GM10248 (cell line): ENCODE measurements at regions not wholly inside any gene's neighbourhood (a gene's known extent, or its start where the extent isn't known, plus 50 kb on each side); places are given as distances from the start of the nearest gene placed in this dataset.

Experiments
- CTCF ChIA-PET: fragments of 300-600 bp; sonication (Branson Sonifier 250); formaldehyde crosslinking; extraction: SDS; loops from one replicate; lab custom pipeline; 2021; ENCODE audit warnings: antibody characterized with exemption; lab: Yijun Ruan, JAX
- POLR2A ChIA-PET: fragments of 350-650 bp; sonication (Branson Sonifier 250); formaldehyde crosslinking; extraction: SDS; loops from one replicate; lab custom pipeline; 2020; ENCODE audit warnings: antibody characterized with exemption; lab: Yijun Ruan, JAX
- DNase-seq: peaks from one replicate; pipeline ENCODE4 v3.0.0; 2012; ENCODE audit errors: extremely low spot score
- TF ChIP-seq, protein P1 (sequence below): IDR thresholded peaks from 2 replicates; pipeline ENCODE4 v1.5.1; 2012; ENCODE audit warnings: mild to moderate bottlenecking, low read depth; ENCODE audit errors: extremely low read depth, missing control alignments, control extremely low read depth

DNA sequence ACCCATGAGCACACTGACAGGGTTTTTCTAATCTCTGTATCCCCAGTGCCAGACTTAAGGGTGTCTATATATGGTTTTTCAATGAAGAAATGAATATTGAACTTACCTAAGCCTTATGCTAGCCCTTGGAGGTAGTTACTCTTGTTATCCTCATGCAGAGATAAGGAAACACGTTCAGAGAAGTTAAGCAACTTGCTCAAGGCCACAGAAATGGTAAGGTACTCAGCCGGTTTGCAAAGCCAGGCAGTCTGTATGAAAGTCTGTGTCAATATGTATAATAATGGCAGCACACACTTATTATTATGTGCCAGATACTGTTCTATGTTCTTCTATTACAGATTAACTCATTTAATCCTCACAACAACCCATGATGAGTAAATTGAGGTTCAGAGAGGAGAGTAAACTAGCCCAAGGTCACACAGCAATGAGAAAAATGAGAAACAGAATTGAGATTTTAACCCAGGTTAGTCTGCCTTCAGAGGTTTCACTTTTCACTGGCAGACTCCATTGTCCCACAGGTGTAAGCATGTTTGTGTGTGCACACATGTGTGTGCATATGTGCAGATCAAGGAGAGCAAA lies 54.6 kb upstream of the CSF3R start:
- TF ChIP-seq, protein P1, sequence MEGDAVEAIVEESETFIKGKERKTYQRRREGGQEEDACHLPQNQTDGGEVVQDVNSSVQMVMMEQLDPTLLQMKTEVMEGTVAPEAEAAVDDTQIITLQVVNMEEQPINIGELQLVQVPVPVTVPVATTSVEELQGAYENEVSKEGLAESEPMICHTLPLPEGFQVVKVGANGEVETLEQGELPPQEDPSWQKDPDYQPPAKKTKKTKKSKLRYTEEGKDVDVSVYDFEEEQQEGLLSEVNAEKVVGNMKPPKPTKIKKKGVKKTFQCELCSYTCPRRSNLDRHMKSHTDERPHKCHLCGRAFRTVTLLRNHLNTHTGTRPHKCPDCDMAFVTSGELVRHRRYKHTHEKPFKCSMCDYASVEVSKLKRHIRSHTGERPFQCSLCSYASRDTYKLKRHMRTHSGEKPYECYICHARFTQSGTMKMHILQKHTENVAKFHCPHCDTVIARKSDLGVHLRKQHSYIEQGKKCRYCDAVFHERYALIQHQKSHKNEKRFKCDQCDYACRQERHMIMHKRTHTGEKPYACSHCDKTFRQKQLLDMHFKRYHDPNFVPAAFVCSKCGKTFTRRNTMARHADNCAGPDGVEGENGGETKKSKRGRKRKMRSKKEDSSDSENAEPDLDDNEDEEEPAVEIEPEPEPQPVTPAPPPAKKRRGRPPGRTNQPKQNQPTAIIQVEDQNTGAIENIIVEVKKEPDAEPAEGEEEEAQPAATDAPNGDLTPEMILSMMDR: no peak

DNA sequence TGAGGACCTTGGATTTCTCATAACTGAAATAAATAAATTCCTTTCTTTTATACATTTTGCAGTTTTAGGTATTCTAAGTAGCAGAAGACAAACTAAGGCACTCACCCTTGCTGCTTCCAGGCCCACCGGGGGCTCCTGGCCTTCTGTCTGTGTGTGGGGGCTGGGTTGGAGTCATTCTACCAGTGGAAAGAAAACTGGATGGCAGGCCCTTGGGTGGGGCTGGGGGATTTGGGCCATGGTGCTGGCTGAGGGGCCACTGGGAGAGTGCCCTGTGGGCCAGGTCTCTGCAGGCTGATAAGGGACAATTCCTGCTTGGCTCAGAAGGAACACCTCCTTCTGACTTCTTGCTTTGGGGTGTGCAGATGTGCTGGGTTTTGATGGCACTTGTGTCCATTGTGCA lies 54.0 kb upstream of the CSF3R start:
- POLR2A ChIA-PET: no interaction called here
- TF ChIP-seq, protein P1: no peak
- DNase-seq: no peak
- CTCF ChIA-PET: interaction anchor here (5.2 kb wide), 1 partner anchor 20 kb away, joined by 47 read pairs; no protein-coding TSS in a partner anchor

More for the DNA sequence above, 54.6 kb upstream of the CSF3R start:
- CTCF ChIA-PET: no interaction called here
- POLR2A ChIA-PET: no interaction called here
- DNase-seq: no peak

DNA sequence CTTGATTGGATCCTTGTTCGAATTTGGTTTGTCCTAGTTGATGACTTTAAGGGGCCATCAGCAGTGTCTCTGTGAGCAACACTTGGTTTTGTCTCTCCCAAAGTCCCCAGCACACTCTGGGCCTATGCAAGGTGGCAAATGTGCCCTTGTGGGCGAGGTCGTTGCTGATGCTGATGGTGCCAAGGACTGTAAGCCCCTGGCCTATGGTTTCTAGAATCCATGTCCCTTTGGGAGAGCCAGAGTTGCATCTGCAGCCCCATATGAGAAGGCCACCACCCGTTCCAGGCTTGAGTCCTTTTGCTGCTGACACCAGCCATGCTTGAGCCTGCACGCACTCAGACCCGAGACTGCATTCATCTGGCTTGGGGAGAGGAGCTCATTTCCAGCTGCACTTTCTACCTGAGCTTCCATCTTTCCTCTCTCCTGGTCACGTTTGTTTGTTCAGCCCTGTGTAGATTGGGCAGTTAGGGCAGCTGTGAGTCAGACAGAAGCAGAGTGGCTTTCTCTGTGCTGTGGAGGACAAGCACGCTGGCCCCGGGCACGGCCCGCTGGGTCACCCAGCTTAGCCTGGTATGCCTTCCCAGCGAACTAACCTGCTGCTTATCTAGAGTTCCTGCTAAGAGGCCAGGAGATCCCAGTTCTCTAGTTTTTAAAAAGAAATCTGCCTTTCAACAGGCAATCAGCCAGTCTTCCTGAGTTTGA lies 52.1 kb upstream of the CSF3R start:
- TF ChIP-seq, protein P1: no peak
- CTCF ChIA-PET: interaction anchor here (1.0 to 5.2 kb wide), 6 partner anchors 9 to 26 kb away, joined by 3 to 47 read pairs (median 4); no protein-coding TSS in a partner anchor
- DNase-seq: no peak
- POLR2A ChIA-PET: no interaction called here

DNA sequence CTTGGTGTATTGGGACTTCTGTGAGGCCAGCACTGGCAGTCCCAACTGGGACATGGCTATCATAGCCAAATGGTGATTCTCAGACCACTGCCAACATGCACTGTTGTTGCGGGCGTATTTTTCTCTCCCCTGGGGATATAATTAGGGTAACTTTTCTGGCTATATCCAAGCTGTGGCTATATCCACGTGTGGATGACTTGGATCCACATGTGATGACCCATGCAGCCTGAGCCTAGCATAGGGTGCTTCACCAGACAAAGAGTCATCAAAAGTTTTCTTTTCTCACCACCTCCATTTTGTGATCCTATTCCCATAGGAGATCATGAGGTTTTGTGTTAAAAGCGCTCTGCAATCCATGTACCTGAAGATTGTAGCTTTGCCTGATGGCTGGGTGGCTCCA lies 51.2 kb upstream of the CSF3R start:
- ChIA-PET POLR2A (no interaction called here), CTCF (interaction anchor here (1.0 to 5.2 kb wide), 6 partner anchors 10 to 27 kb away, joined by 3 to 47 read pairs (median 4); no protein-coding TSS in a partner anchor)
- TF ChIP-seq, protein P1: no peak
- DNase-seq: no peak

DNA sequence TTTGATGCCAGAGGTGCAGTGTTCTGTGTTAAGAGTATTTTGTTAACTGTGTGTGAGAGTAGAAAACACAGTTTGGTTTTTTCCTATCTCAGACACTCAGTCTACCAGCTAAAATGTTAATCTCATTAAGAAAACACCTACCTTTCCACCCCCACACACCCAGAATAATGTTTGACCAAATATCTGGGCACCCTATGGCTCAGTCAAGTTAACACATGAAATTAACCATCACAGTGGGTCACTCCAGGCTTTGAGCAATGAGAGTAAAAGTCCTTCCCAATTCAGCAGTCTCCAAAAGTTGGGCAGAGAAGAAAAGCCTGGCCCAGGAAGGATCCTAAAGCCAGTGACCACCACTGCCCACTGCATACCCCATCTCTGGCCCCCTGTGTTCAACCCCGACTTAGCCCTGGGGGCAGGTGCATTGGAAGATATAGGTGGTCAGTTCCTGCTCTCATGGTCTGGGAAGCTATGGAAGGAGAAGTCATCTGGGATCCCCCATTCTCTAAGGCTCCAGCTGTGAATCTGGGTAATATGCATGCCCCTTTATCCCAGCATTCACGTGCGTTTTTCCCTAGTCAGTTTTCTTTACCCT lies 50.2 kb upstream of the CSF3R start:
- ChIA-PET CTCF (interaction anchor here (1.4 to 5.2 kb wide), 2 partner anchors 11 to 16 kb away, joined by 3 to 47 read pairs; no protein-coding TSS in a partner anchor), POLR2A (no interaction called here)

More for the DNA sequence above, 50.2 kb upstream of the CSF3R start:
- no peak for DNase-seq
- TF ChIP-seq, protein P1: no peak
